KBM-7 (cell line): ENCODE measurements at regions not wholly inside any gene's neighbourhood (a gene's known extent, or its start where the extent isn't known, plus 50 kb on each side); places are given as distances from the start of the nearest gene placed in this dataset.

Source experiments
- DNase-seq: peaks from one replicate; pipeline ENCODE4 v3.0.0-alpha.2; 2015
- in situ Hi-C: fragments of 300-500 bp; cut with MboI; formaldehyde crosslinking; loops from 2 replicates; pipeline ENCODE4 v1.14.3; 2020; ENCODE audit warnings: low sequenced_read_pairs, low pct_unique_long_range_greater_than_20kb, mixed read lengths

GRCh38 chr2:237165405-237166276 is 80.0 kb downstream of the COPS8 start:
- in situ Hi-C loops, result loop anchor here (25.0 kb wide), 1 partner anchor 347 kb away; no protein-coding TSS in a partner anchor
- DNase-seq, result no peak

- DNase-seq, result no peak
- in situ Hi-C loops, result loop anchor here (25.0 kb wide), 1 partner anchor 345 kb away; no protein-coding TSS in a partner anchor
Observed at GRCh38 chr2:237167038-237167437, 81.3 kb downstream of the COPS8 start.

- DNase-seq, result no peak
- in situ Hi-C loops, result loop anchor here (25.0 kb wide), 1 partner anchor 344 kb away; no protein-coding TSS in a partner anchor
Observed at GRCh38 chr2:237167934-237168333, 82.2 kb downstream of the COPS8 start.

- in situ Hi-C loops, result loop anchor here (25.0 kb wide), 1 partner anchor 342 kb away; no protein-coding TSS in a partner anchor
- no peak for DNase-seq
Observed at GRCh38 chr2:237170020-237170419, 84.3 kb downstream of the COPS8 start.

GRCh38 chr2:237171396-237171795 is 85.7 kb downstream of the COPS8 start:
- DNase-seq, result no peak
- in situ Hi-C loops, result loop anchor here (25.0 kb wide), 1 partner anchor 341 kb away; no protein-coding TSS in a partner anchor

- in situ Hi-C loops, result loop anchor here (25.0 kb wide), 1 partner anchor 340 kb away; no protein-coding TSS in a partner anchor
- no peak for DNase-seq
Observed at GRCh38 chr2:237171881-237172280, 86.2 kb downstream of the COPS8 start.

- in situ Hi-C loops, result no loop called here
- DNase-seq, result no peak
Observed at GRCh38 chr2:237177052-237177451, 91.4 kb downstream of the COPS8 start.

GRCh38 chr2:237177986-237178385 is 92.3 kb downstream of the COPS8 start:
- no peak for DNase-seq
- in situ Hi-C loops, result no loop called here

- no peak for DNase-seq
- in situ Hi-C loops, result no loop called here
Observed at GRCh38 chr2:237178396-237178795, 92.7 kb downstream of the COPS8 start.

- in situ Hi-C loops, result no loop called here
Observed at GRCh38 chr2:237179161-237179560, 93.5 kb downstream of the COPS8 start.

GRCh38 chr2:237180187-237180586 is 94.5 kb downstream of the COPS8 start:
- no peak for DNase-seq
- in situ Hi-C loops, result no loop called here

More at GRCh38 chr2:237179161-237179560, 93.5 kb downstream of the COPS8 start:
- DNase-seq, result no peak

GRCh38 chr2:237180987-237181386 is 95.3 kb downstream of the COPS8 start:
- no peak for DNase-seq
- in situ Hi-C loops, result no loop called here

- no peak for DNase-seq
- in situ Hi-C loops, result no loop called here
Observed at GRCh38 chr2:237181844-237182243, 96.2 kb downstream of the COPS8 start.

- in situ Hi-C loops, result no loop called here
- no peak for DNase-seq
Observed at GRCh38 chr2:237182422-237183123, 96.9 kb downstream of the COPS8 start.

GRCh38 chr2:237184192-237184918 is 98.7 kb downstream of the COPS8 start:
- in situ Hi-C loops, result no loop called here
- DNase-seq, result no peak

GRCh38 chr2:237184919-237185552 is 99.3 kb downstream of the COPS8 start:
- no peak for DNase-seq
- in situ Hi-C loops, result no loop called here

- DNase-seq, result no peak
- in situ Hi-C loops, result no loop called here
Observed at GRCh38 chr2:237185553-237185925, 99.8 kb downstream of the COPS8 start.

- DNase-seq, result no peak
Observed at GRCh38 chr2:237189799-237190198, 104.1 kb downstream of the COPS8 start.

More at GRCh38 chr2:237189799-237190198, 104.1 kb downstream of the COPS8 start:
- in situ Hi-C loops, result no loop called here
